GM18861 (cell line): ENCODE measurements at regions not wholly inside any gene's neighbourhood (a gene's known extent, or its start where the extent isn't known, plus 50 kb on each side); places are given as distances from the start of the nearest gene placed in this dataset.

Experiments used
- ATAC-seq: cut with Tn5 transposase; IDR thresholded peaks from one replicate; pipeline ENCODE4 v1.9.1; 2021; ENCODE audit not compliant: unreplicated experiment

GRCh38 chr3:107992976-107993684, 97.7 kb downstream of the CD47 start:
- peak; percentile 44 for ATAC-seq

GRCh38 chr3:107990926-107991325, 99.9 kb downstream of the CD47 start:
- ATAC-seq = no peak

- ATAC-seq = no peak
Measured at GRCh38 chr3:107990433-107990832, 100.4 kb downstream of the CD47 start.

GRCh38 chr3:107989661-107990060, 101.2 kb downstream of the CD47 start:
- no peak for ATAC-seq

- ATAC-seq = no peak
Measured at GRCh38 chr3:107988460-107989175, 102.2 kb downstream of the CD47 start.

- no peak for ATAC-seq
Measured at GRCh38 chr3:107987036-107987939, 103.5 kb downstream of the CD47 start.

- ATAC-seq = no peak
Measured at GRCh38 chr3:107986505-107986904, 104.3 kb downstream of the CD47 start.

- peak; percentile 98 for ATAC-seq
Measured at GRCh38 chr3:107985496-107985895, 105.3 kb downstream of the CD47 start.

GRCh38 chr3:107983247-107983646, 107.6 kb downstream of the CD47 start:
- ATAC-seq = no peak

GRCh38 chr3:107982165-107982564, 108.7 kb downstream of the CD47 start:
- no peak for ATAC-seq

GRCh38 chr3:107981471-107982111, 109.2 kb downstream of the CD47 start:
- no peak for ATAC-seq

GRCh38 chr3:107979538-107979937, 111.3 kb downstream of the CD47 start:
- ATAC-seq = no peak

- ATAC-seq = no peak
Measured at GRCh38 chr3:107978131-107979055, 112.4 kb downstream of the CD47 start.

GRCh38 chr3:107977221-107978130, 113.4 kb downstream of the CD47 start:
- ATAC-seq = no peak

- ATAC-seq = no peak
Measured at GRCh38 chr3:107976202-107976800, 114.5 kb downstream of the CD47 start.

GRCh38 chr3:107975529-107976201, 115.2 kb downstream of the CD47 start:
- ATAC-seq = no peak

- ATAC-seq = no peak
Measured at GRCh38 chr3:107973961-107974360, 116.9 kb downstream of the CD47 start.

- no peak for ATAC-seq
Measured at GRCh38 chr3:107973152-107973551, 117.7 kb downstream of the CD47 start.
